H1 (cell line): ENCODE measurements at regions not wholly inside any gene's neighbourhood (a gene's known extent, or its start where the extent isn't known, plus 50 kb on each side); places are given as distances from the start of the nearest gene placed in this dataset.

Experiments
- EGR1 ChIP-seq: IDR thresholded peaks from 2 replicates; pipeline ENCODE4 v1.6.1; 2011; ENCODE audit warnings: low read depth, low read length, borderline replicate concordance
- HDAC2 ChIP-seq, 2 experiments: fragments of 300-600 bp in 1 of 2; sonication (generic) in 1 of 2; IDR thresholded peaks; 2 replicates each; pipeline ENCODE4 v1.6.1; 2011 to 2012; ENCODE audit warnings: low read depth in 2 of 2, low read length in 2 of 2, mild to moderate bottlenecking in 2 of 2, moderate library complexity in 2 of 2, borderline replicate concordance in 1 of 2, inconsistent platforms in 1 of 2
- HDAC6 ChIP-seq: IDR thresholded peaks from one replicate; pipeline ENCODE4 v1.7.1; 2012; ENCODE audit warnings: low read depth, mild to moderate bottlenecking, inconsistent platforms, low read length, moderate library complexity
- ZNF274 ChIP-seq: IDR thresholded peaks from 2 replicates; pipeline ENCODE4 v1.7.0; 2012; ENCODE audit warnings: low read length, borderline replicate concordance; ENCODE audit errors: extremely low read depth
- TF ChIP-seq, protein P1 (sequence below): fragments of 300-600 bp; sonication (generic); IDR thresholded peaks from 2 replicates; pipeline ENCODE4 v1.7.1; 2012; ENCODE audit warnings: low read length, moderate library complexity, mild to moderate bottlenecking, inconsistent platforms; ENCODE audit not compliant: insufficient replicate concordance

DNA sequence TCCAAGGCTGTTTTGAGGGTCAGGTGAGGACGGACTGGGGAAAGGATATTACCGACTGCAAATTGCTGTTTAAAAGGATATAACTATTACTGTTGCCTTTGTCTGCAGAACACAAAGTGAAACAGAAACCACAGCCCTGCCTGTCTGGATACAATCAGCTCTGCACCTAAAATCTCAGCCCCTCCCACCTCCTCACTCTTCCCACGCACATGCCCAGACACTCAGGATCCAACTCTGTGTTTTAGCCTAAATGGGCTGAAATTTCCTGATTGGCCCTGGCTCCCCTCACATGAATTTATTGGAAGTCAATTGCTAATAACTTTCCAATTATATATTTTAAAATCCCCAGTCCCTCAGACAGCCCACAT lies 176.3 kb upstream of the PPP1R26 start (continued):
- no peak for TF ChIP-seq HDAC6
- TF ChIP-seq, protein P1, sequence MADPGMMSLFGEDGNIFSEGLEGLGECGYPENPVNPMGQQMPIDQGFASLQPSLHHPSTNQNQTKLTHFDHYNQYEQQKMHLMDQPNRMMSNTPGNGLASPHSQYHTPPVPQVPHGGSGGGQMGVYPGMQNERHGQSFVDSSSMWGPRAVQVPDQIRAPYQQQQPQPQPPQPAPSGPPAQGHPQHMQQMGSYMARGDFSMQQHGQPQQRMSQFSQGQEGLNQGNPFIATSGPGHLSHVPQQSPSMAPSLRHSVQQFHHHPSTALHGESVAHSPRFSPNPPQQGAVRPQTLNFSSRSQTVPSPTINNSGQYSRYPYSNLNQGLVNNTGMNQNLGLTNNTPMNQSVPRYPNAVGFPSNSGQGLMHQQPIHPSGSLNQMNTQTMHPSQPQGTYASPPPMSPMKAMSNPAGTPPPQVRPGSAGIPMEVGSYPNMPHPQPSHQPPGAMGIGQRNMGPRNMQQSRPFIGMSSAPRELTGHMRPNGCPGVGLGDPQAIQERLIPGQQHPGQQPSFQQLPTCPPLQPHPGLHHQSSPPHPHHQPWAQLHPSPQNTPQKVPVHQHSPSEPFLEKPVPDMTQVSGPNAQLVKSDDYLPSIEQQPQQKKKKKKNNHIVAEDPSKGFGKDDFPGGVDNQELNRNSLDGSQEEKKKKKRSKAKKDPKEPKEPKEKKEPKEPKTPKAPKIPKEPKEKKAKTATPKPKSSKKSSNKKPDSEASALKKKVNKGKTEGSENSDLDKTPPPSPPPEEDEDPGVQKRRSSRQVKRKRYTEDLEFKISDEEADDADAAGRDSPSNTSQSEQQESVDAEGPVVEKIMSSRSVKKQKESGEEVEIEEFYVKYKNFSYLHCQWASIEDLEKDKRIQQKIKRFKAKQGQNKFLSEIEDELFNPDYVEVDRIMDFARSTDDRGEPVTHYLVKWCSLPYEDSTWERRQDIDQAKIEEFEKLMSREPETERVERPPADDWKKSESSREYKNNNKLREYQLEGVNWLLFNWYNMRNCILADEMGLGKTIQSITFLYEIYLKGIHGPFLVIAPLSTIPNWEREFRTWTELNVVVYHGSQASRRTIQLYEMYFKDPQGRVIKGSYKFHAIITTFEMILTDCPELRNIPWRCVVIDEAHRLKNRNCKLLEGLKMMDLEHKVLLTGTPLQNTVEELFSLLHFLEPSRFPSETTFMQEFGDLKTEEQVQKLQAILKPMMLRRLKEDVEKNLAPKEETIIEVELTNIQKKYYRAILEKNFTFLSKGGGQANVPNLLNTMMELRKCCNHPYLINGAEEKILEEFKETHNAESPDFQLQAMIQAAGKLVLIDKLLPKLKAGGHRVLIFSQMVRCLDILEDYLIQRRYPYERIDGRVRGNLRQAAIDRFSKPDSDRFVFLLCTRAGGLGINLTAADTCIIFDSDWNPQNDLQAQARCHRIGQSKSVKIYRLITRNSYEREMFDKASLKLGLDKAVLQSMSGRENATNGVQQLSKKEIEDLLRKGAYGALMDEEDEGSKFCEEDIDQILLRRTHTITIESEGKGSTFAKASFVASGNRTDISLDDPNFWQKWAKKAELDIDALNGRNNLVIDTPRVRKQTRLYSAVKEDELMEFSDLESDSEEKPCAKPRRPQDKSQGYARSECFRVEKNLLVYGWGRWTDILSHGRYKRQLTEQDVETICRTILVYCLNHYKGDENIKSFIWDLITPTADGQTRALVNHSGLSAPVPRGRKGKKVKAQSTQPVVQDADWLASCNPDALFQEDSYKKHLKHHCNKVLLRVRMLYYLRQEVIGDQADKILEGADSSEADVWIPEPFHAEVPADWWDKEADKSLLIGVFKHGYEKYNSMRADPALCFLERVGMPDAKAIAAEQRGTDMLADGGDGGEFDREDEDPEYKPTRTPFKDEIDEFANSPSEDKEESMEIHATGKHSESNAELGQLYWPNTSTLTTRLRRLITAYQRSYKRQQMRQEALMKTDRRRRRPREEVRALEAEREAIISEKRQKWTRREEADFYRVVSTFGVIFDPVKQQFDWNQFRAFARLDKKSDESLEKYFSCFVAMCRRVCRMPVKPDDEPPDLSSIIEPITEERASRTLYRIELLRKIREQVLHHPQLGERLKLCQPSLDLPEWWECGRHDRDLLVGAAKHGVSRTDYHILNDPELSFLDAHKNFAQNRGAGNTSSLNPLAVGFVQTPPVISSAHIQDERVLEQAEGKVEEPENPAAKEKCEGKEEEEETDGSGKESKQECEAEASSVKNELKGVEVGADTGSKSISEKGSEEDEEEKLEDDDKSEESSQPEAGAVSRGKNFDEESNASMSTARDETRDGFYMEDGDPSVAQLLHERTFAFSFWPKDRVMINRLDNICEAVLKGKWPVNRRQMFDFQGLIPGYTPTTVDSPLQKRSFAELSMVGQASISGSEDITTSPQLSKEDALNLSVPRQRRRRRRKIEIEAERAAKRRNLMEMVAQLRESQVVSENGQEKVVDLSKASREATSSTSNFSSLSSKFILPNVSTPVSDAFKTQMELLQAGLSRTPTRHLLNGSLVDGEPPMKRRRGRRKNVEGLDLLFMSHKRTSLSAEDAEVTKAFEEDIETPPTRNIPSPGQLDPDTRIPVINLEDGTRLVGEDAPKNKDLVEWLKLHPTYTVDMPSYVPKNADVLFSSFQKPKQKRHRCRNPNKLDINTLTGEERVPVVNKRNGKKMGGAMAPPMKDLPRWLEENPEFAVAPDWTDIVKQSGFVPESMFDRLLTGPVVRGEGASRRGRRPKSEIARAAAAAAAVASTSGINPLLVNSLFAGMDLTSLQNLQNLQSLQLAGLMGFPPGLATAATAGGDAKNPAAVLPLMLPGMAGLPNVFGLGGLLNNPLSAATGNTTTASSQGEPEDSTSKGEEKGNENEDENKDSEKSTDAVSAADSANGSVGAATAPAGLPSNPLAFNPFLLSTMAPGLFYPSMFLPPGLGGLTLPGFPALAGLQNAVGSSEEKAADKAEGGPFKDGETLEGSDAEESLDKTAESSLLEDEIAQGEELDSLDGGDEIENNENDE: no peak
- TF ChIP-seq ZNF274: no peak
- TF ChIP-seq HDAC2 (IDR thresholded peaks at IDR 0.05; ENCODE audit: borderline replicate concordance in 1 of 2, low read depth in 2 of 2, low read length in 2 of 2): no peak
- no peak for TF ChIP-seq EGR1
